BLaER1 (cell line): ENCODE measurements at regions not wholly inside any gene's neighbourhood (a gene's known extent, or its start where the extent isn't known, plus 50 kb on each side); places are given as distances from the start of the nearest gene placed in this dataset.

Experiments used
- H3K27ac ChIP-seq: shearing (Covaris generic); formaldehyde crosslinking; 2 replicates; pipeline ENCODE4 v1.8.1; 2022
- H3K27me3 ChIP-seq: shearing (Covaris generic); formaldehyde crosslinking; 2 replicates; pipeline ENCODE4 v1.8.1; 2022
- H3K36me3 ChIP-seq: shearing (Covaris generic); formaldehyde crosslinking; 2 replicates; pipeline ENCODE4 v1.8.1; 2022
- H3K4me1 ChIP-seq: shearing (Covaris generic); formaldehyde crosslinking; 2 replicates; pipeline ENCODE4 v1.8.1; 2022
- H3K4me2 ChIP-seq: shearing (Covaris generic); formaldehyde crosslinking; 2 replicates; pipeline ENCODE4 v1.8.1; 2022
- H3K4me3 ChIP-seq: shearing (Covaris generic); formaldehyde crosslinking; 2 replicates; pipeline ENCODE4 v1.8.1; 2022
- H3K9ac ChIP-seq: shearing (Covaris generic); formaldehyde crosslinking; 2 replicates; pipeline ENCODE4 v1.8.1; 2022
- H3K9me3 ChIP-seq: shearing (Covaris generic); formaldehyde crosslinking; 2 replicates; pipeline ENCODE4 v1.8.1; 2022
- H4K20me1 ChIP-seq: shearing (Covaris generic); formaldehyde crosslinking; 2 replicates; pipeline ENCODE4 v1.8.1; 2022
- Cebpa-rat ChIP-seq: shearing (Covaris generic); IDR thresholded peaks from 2 replicates; pipeline ENCODE4 v1.8.1; 2022

DNA sequence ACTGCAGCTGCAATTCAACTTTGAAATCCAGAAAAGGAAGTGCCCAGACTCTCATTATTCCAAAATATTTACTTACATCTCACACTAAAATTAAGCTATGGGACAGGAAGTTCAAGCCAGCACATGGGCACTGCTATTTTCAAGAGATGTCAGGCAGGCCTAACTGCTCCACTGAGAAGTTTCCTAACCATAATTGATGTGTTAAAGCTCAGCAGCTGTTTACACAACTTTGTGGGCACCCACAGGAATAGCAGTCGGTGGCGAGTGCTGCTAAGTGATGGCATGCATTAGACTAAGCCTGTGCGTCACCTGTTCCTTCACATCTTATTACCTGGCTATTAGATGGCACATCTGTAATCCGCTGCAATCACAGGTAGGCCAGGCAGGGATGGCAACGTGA is 303.3 kb upstream of the DAB1 start:
- Histone ChIP-seq H4K20me1 (no peaks in the 10 kb centered on the region), H3K4me3 (no peak overlapping the region)

DNA sequence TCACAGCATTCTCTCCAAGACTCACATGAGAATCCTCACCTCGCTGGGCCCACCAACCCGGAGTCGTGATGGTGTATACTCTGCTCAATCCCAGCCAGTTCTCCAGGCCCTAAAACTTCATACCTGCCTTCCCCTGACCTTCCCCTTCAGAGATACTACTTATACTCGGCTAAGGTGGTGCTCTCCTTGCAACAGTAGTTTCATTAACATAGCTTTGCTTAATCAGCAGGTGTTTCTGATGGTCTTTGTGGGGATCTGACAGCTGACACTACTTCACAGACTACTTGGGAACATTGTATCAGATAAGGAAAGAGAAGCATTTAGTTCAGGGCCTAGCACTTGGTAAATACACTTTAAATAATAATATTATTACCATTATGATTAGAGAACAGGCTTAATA is 301.5 kb upstream of the DAB1 start:
- 0 out of 2 replicates have a peak, but pooled peaks cover 4% of the 10 kb centered on the region for H3K9me3 ChIP-seq
- H3K9ac ChIP-seq, result no peak overlapping the region
- no peaks in the 10 kb centered on the region for H3K27me3 ChIP-seq
- no peak overlapping the region for H3K4me3 ChIP-seq
- H3K4me2 ChIP-seq, result no peak overlapping the region
- peaks cover 80% of the 10 kb centered on the region for H3K4me1 ChIP-seq
- H4K20me1 ChIP-seq, result no peaks in the 10 kb centered on the region
- H3K27ac ChIP-seq, result no peak overlapping the region
- TF ChIP-seq Cebpa-rat, result no peak
- H3K36me3 ChIP-seq, result no peaks in the 10 kb centered on the region

More for the DNA sequence above, 303.3 kb upstream of the DAB1 start:
- Histone ChIP-seq H3K9ac (no peak overlapping the region), H3K4me2 (peak overlapping the region; percentile 71), H3K27ac (peak overlapping the region; percentile 33; the same call in 1 of the 2 replicates), H3K4me1 (peaks cover 69% of the 10 kb centered on the region), H3K9me3 (no peaks in the 10 kb centered on the region), H3K36me3 (no peaks in the 10 kb centered on the region), H3K27me3 (no peaks in the 10 kb centered on the region)
- TF ChIP-seq Cebpa-rat, result no peak; the same call in 1 of the 2 replicates

DNA sequence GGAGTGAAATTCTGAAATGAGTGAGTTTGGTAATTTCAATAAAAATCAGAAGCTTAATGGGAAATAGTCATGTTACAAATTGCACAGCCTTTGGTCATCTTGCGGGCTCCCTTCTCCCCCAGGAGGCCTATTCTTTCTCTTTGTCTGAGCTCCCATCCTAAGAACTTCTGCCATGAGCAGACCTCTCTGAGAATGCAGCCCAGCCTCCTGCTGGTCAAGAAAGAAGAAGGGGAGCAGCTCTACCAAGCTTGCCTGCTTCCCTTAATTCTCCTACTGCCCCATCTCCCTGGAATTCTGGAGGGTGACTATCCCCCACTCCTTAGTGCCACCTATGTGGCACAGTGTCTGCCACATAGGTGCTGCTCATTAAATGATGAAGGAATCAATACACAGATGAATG is 300.7 kb upstream of the DAB1 start:
- Histone ChIP-seq H3K27me3 (no peaks in the 10 kb centered on the region), H4K20me1 (no peaks in the 10 kb centered on the region), H3K27ac (no peak overlapping the region), H3K9me3 (0 out of 2 replicates have a peak, but pooled peaks cover 4% of the 10 kb centered on the region), H3K9ac (no peak overlapping the region), H3K4me3 (no peak overlapping the region), H3K36me3 (no peaks in the 10 kb centered on the region), H3K4me2 (peak overlapping the region; percentile 15; the same call in 1 of the 2 replicates), H3K4me1 (peaks cover 88% of the 10 kb centered on the region)
- TF ChIP-seq Cebpa-rat, result no peak

DNA sequence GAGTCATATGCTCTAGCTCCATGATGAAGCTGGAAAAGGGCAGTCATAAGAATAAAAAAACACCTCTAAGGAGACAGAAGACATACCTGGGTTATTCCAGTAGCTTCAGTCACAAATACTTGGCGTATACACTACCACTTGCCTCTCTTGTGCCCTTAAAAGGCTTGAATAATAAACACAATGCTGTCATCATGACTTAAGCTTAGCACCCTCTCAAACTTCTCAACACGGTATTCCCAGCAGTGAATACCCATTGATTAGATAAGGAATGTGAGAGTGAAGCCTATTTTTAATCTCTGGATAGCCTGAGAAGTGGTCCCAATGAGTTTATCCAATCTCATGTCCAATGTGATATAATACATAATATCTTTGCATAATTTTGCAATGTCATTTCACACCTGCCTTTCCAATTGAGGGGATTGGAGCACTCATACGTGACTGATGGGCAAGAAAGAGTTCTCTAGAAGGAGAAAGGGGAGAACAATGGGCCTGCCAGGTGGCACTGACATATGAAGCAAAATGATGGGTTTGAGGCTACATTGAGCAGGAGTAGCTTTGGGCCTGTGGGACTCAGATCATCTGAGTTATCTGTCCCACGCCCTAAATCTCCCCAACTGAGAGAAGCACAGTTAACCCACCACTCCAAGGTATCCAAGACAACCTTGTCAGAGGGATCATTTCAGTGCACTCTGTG is 298.6 kb upstream of the DAB1 start:
- peak overlapping the region; percentile 40 for H3K4me2 ChIP-seq
- no peaks in the 10 kb centered on the region for H4K20me1 ChIP-seq
- TF ChIP-seq Cebpa-rat, result no peak
- H3K27ac ChIP-seq, result no peak overlapping the region; the same call in 1 of the 2 replicates
- no peak overlapping the region for H3K4me3 ChIP-seq
- no peak overlapping the region for H3K9ac ChIP-seq
- H3K9me3 ChIP-seq, result 0 out of 2 replicates have a peak, but pooled peaks cover 4% of the 10 kb centered on the region
- no peaks in the 10 kb centered on the region for H3K36me3 ChIP-seq
- H3K4me1 ChIP-seq, result peaks cover 80% of the 10 kb centered on the region
- no peaks in the 10 kb centered on the region for H3K27me3 ChIP-seq

DNA sequence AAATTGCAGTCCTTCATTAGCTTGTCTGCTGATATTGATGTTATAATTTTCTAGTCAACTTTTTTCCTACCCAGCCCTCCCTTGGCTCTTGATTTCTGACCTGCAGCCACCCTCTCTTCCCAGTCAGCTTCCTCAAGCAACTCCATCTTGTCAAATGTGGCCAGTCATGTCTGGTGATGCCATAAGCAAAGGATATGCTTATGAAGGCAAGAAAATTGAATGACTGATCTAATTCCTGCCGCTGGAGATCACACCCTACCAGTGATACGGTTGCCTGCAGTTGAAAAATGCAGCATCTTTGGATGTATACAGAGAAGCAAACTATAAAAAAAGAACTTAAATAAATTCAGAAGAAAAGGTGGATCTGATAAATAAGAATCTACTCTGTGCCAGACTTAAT is 297.1 kb upstream of the DAB1 start:
- Histone ChIP-seq H3K27me3 (no peaks in the 10 kb centered on the region), H3K4me2 (no peak overlapping the region), H3K9me3 (peaks cover 8% of the 10 kb centered on the region; the same call in 1 of the 2 replicates), H4K20me1 (no peaks in the 10 kb centered on the region), H3K27ac (no peak overlapping the region), H3K4me1 (peaks cover 65% of the 10 kb centered on the region), H3K9ac (no peak overlapping the region), H3K36me3 (no peaks in the 10 kb centered on the region), H3K4me3 (no peak overlapping the region)
- no peak for TF ChIP-seq Cebpa-rat

DNA sequence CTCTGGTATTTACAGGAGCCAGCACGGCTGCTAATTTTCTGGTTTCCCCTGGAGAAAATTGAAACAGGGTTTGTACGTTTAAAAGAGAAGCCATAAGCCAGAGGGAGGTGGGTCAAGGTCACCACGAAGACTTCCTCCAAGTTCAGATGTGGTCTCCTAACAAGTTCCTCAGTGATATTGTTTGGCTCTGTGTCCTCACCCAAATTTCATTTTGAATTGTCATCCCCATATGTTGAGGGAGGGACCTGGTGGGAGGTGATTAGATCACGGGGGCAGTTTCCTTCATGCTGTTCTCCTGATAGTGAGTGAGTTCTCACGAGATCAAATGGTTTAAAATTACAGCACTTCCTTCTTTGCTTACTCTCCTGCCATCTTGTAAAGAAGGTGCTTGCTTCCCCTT is 295.4 kb upstream of the DAB1 start:
- H3K4me2 ChIP-seq, result peak overlapping the region; percentile 43
- H3K9ac ChIP-seq, result no peak overlapping the region
- peak overlapping the region; percentile 10; the same call in 1 of the 2 replicates for H3K27ac ChIP-seq
- H3K4me1 ChIP-seq, result peaks cover 49% of the 10 kb centered on the region
- H3K36me3 ChIP-seq, result no peaks in the 10 kb centered on the region
- H3K27me3 ChIP-seq, result no peaks in the 10 kb centered on the region
- H3K9me3 ChIP-seq, result peaks cover 23% of the 10 kb centered on the region
- H3K4me3 ChIP-seq, result no peak overlapping the region
- TF ChIP-seq Cebpa-rat, result no peak
- no peaks in the 10 kb centered on the region for H4K20me1 ChIP-seq

DNA sequence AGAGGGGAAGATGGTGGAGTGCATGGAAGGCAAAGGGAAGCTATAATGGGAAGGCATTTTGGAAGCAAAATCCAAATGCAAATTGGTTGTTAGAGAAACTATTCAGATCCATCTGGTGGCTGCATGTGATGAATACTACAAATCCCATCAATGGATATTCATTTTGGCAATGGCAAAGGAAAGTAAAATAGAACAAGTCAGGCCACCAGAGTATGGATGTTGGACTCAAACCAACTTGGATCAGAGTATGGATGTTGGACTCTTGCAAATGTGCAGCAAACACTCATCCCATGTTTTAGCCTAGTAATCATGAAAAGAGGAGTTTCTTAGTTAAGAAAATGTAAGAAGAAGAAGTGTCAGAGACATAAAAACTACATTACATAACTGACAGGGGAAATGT is 289.6 kb upstream of the DAB1 start:
- TF ChIP-seq Cebpa-rat, result no peak
- H3K4me3 ChIP-seq, result no peak overlapping the region
- H3K9me3 ChIP-seq, result peaks cover 39% of the 10 kb centered on the region
- no peak overlapping the region for H3K9ac ChIP-seq
- H3K27ac ChIP-seq, result peak overlapping the region; percentile 25; the same call in 1 of the 2 replicates
- H4K20me1 ChIP-seq, result no peaks in the 10 kb centered on the region
- H3K4me2 ChIP-seq, result peak overlapping the region; percentile 55; the same call in 1 of the 2 replicates
- H3K36me3 ChIP-seq, result no peaks in the 10 kb centered on the region
- H3K4me1 ChIP-seq, result peaks cover 37% of the 10 kb centered on the region
- no peaks in the 10 kb centered on the region for H3K27me3 ChIP-seq

DNA sequence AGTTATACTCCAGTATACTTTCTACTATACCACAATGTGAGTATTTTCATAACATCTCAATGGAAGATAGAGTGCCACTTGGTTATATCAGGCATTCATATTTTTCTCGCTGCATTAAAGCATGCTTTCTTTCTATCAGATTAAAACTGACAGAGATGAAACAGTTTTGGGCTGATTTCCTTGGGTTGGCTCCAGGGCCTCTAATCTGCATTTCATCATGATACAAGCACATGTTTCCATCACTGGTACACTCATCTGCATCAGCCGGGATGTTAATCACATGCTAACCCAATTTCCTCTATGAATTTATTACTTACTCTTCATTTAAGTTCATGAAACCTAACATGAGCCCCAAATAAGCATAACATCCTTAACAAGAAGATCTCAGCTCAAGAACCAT is 289.0 kb upstream of the DAB1 start:
- TF ChIP-seq Cebpa-rat, result no peak
- no peaks in the 10 kb centered on the region for H4K20me1 ChIP-seq
- H3K27me3 ChIP-seq, result no peaks in the 10 kb centered on the region
- no peak overlapping the region for H3K9ac ChIP-seq
- peak overlapping the region; percentile 55 for H3K4me2 ChIP-seq
- no peaks in the 10 kb centered on the region for H3K36me3 ChIP-seq
- peaks cover 43% of the 10 kb centered on the region for H3K4me1 ChIP-seq
- no peak overlapping the region for H3K4me3 ChIP-seq
- peaks cover 46% of the 10 kb centered on the region for H3K9me3 ChIP-seq
- H3K27ac ChIP-seq, result peak overlapping the region; percentile 25; the same call in 1 of the 2 replicates

DNA sequence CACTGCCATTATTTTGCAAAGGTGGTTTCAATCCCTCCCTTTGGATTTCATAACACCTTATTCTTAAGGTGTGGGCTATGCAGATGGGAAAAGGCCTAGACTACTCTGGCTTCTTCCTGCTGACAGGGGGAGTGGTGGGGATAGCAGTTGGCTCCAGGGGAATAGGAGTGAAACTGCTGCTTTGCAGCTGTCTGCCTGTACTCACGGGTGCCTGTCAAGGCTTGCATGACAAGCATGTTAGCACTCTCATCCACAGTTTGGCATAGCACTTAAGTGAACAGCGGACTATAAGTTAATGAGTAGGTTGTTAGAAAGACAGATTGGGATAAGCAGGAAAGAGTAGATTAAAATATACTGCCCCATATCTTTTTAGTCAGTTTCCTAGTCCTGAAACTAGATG is 287.5 kb upstream of the DAB1 start:
- H3K9ac ChIP-seq, result peak overlapping the region; percentile 53
- peak overlapping the region; percentile 55 for H3K4me2 ChIP-seq
- TF ChIP-seq Cebpa-rat, result no peak
- H3K9me3 ChIP-seq, result peaks cover 58% of the 10 kb centered on the region
- no peaks in the 10 kb centered on the region for H3K27me3 ChIP-seq
- no peaks in the 10 kb centered on the region for H3K36me3 ChIP-seq
- no peak overlapping the region for H3K4me3 ChIP-seq
- peak overlapping the region; percentile 25 for H3K27ac ChIP-seq
- H3K4me1 ChIP-seq, result peaks cover 45% of the 10 kb centered on the region
- no peaks in the 10 kb centered on the region for H4K20me1 ChIP-seq

DNA sequence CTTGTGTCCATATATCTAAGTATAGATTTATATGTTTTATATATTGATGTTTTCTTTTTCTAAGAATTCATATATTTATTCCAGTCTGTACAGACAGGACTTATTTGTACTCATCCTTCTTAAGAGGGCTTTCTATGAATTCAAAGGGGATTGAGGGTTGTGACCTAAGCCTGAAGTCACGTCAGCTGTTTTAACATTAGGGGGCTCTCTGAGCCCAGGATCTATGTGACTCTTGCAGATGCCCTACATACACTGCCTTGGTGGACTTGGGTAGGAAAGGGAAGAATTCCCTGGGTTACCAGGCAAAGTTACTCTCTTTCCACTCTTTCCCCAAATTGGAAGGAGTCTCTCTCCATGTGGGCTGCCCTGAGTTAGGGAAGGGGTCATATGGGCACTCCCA is 283.8 kb upstream of the DAB1 start:
- Histone ChIP-seq H3K4me3 (no peak overlapping the region), H3K36me3 (no peaks in the 10 kb centered on the region), H4K20me1 (no peaks in the 10 kb centered on the region), H3K4me2 (no peak overlapping the region), H3K9ac (no peak overlapping the region), H3K9me3 (peaks cover 33% of the 10 kb centered on the region), H3K27ac (no peak overlapping the region), H3K4me1 (peaks cover 35% of the 10 kb centered on the region), H3K27me3 (no peaks in the 10 kb centered on the region)
- TF ChIP-seq Cebpa-rat, result no peak
